A673 (cell line): ENCODE measurements at regions not wholly inside any gene's neighbourhood (a gene's known extent, or its start where the extent isn't known, plus 50 kb on each side); places are given as distances from the start of the nearest gene placed in this dataset.

Experiments
- EZH2 ChIP-seq: fragments of 200-600 bp; sonication (generic); IDR thresholded peaks from 2 replicates; pipeline ENCODE4 v1.6.1; 2017; ENCODE audit warnings: borderline replicate concordance, low read depth, mild to moderate bottlenecking, mixed read lengths, antibody characterized with exemption, low read length; ENCODE audit not compliant: poor library complexity, severe bottlenecking
- TF ChIP-seq, protein P1 (sequence below): fragments of 300-800, 200-600 bp; sonication (generic); conservative IDR thresholded peaks from 2 replicates; pipeline ENCODE4 v1.5.1; 2017; ENCODE audit warnings: low read depth, mild to moderate bottlenecking, antibody characterized with exemption, low read length, moderate library complexity, mixed read lengths

DNA sequence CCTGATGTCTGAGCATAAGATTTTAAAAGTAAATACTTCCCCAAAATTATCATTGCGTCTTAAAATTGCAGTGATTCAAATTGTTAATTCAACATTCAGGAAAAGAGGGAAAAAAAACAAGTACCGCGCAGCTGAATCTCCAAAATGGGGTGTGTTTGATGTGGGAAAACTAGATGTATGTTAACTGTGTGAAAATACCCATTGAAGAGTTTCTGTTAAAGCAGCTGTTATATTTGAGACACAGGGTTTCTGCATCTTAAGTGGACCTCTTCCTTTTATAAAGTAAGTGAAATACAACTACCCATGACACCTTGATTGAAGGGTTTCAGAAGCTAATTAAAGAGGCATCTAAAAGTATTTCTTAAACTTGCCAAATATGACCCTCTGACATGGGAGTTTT lies 1186.1 kb downstream of the NLGN4X start:
- TF ChIP-seq, protein P1, sequence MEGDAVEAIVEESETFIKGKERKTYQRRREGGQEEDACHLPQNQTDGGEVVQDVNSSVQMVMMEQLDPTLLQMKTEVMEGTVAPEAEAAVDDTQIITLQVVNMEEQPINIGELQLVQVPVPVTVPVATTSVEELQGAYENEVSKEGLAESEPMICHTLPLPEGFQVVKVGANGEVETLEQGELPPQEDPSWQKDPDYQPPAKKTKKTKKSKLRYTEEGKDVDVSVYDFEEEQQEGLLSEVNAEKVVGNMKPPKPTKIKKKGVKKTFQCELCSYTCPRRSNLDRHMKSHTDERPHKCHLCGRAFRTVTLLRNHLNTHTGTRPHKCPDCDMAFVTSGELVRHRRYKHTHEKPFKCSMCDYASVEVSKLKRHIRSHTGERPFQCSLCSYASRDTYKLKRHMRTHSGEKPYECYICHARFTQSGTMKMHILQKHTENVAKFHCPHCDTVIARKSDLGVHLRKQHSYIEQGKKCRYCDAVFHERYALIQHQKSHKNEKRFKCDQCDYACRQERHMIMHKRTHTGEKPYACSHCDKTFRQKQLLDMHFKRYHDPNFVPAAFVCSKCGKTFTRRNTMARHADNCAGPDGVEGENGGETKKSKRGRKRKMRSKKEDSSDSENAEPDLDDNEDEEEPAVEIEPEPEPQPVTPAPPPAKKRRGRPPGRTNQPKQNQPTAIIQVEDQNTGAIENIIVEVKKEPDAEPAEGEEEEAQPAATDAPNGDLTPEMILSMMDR: no peak
- TF ChIP-seq EZH2: no peak
